NCI-H526 treated with DMSO at 0.1 percent for 48 hours (cell line): ENCODE measurements at regions not wholly inside any gene's neighbourhood (a gene's known extent, or its start where the extent isn't known, plus 50 kb on each side); places are given as distances from the start of the nearest gene placed in this dataset.

Experiments
- DNase-seq: peaks from one replicate; lab custom pipeline; 2025; lab: John Stamatoyannopoulos, UW

DNA sequence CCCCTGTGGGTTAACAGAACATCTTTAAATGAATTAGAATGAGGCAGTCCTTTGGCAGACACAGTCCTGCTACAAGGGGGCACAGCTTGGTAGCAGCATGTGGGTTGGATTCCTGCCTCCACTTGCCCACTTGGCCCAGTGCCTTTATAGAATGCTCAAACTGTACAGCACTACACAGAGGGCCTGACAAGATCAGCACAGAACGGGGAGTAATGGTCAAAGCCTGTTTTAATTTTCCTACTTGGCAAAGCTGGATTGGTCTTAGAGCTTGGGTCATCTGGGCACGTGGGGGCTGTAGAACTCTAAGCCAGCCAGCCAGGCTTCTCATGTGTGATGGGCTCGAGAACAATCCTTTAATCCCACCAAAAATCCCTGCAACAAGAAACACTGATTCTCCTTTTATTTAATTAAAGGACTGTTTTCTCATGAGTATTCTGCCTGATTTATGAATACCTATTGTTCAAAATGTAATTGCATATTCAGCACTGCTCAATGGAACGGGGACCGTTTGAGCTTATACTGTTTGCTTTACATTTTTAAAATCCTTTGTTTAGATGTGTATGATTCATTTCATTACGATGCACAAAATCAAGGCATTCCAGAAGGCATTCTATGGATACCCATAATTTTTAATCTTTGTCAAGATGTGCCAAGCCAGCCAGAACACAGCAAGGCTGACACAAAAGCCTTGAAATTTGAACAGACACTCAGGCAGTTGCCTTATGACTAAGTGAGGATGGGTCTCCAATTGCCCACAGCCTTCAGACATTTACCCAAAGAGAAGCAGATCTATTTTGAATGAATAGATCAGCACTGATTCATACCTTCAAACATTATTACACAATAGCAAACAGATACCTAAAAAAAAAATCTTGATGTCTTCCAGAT is 249.3 kb upstream of the TGFBR2 start:
- DNase-seq, result no peak

DNA sequence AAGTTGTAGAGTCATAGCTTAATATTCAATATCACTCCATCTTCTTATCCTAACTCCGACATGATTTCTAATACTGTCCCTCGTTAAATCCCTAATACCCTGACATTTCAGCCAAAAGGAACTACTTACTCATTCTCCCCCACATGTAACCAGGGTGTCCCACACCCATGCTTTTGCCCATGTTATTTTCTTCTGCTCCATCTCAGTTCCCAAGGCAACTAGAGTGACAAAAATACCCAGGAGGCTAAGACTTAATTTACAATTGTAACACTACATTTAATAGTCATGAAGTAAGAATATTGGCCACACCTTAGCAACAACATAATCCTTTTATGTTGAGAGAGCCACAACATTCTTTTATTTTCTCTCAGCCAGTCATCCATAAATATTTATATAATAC is 248.5 kb upstream of the TGFBR2 start:
- DNase-seq, result no peak

DNA sequence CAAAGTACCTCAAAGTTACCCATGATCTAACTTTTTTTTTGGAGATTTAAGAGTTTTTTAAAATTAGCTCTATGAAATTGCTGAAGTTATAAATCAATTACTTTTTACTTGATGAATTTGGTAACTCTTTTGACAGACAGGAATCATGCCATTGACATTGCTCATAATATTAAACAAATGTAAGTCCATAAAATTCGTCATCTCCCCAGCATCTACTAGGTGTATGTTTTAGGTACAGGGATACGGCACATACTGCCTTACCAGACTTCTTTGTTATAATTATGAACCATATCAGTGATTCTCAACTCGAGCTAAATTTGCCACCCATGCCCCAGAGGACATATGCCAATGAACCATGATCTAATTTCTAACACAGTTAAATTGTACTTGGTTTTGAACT is 247.5 kb upstream of the TGFBR2 start:
- DNase-seq, result no peak

DNA sequence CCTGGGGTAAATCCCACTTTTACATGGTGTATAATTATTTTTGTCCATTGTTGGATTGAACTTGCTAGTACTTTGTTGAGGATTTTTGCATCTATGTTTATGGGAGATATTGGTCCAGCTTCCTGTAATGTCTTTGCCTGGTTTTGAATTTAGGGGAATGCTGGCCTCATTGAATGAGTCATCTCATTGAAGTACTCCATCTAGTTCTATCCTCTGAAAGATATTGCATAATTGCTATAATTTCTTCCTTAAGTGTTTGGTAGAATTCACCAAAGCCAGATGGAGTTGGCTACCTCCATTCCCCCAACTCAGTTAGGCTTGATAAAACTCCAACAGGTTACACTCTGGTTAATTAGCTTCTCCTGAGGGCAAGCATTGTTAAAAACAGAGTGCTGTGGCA is 237.4 kb upstream of the TGFBR2 start:
- DNase-seq, result no peak

DNA sequence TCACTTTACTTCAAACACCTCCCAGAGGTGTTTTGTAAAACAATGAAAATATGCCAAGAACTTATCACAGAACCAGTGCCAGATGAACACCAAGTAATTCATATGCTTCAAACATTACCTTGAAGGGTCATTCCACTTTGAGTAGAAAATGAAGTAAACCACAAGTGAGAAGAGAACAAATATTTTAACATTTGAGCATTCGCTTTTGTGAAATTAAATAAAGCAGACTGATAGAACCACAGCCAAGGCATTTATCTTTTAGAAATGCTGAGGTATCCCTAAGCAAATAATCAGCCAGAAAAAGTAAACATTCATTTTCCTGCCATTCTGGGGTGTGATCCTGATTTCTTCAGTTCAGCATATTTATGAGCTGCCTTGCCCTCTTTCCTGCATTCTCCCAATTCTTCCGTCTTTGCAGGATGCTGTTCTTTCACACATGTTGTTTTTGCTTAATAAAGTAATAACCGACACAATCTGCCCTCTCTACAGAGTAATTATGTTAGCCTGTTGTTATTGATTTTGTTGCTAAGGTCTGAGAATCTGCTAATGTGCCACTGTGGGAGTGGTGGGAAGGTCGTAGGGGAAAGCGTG is 235.6 kb upstream of the TGFBR2 start:
- DNase-seq, result no peak

DNA sequence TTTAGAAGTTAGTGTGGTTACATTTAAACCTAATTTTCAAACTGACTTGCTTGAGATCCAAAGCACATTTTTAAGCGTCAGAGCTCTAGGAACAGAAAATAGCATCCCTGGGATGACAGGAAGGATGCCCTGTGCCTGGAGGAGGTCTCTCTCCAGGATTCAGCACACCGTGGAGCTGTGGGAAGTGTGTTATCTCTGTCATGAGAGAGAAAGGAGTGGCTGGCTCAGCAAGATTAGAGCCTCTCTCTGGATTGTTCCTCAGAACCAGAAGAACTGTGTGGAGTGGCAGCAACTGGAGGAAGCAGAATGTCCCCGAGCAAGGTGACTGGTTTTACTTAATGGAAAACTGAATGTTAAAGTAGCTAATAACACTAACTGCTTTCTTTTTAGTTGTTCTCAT is 233.6 kb upstream of the TGFBR2 start:
- DNase-seq, result no peak

DNA sequence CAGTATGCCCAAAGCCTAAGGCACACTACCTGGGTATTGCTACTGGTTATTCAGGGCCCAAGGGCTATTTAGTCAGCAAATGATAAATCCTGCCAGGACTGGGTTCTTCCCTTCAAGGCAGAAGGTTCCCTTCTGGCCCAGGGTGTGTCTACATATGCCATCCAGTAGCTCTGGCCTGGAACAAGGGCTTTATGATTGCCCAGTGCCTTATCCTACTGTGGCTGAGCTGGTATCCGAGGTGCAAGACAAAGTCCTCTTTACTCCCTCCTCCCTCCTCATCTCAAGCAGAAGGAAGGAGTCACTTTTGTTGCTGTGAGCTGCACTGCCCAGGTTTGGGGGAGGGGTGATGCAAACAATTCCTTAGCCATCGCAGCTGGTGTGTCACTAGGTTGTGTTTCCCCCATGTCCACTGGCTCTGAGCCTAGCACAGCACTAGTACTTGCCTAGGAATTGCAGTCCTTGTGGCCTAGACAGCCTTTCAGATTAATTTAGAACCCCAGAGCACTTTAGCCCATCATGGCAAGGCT is 221.8 kb upstream of the TGFBR2 start:
- no peak for DNase-seq

DNA sequence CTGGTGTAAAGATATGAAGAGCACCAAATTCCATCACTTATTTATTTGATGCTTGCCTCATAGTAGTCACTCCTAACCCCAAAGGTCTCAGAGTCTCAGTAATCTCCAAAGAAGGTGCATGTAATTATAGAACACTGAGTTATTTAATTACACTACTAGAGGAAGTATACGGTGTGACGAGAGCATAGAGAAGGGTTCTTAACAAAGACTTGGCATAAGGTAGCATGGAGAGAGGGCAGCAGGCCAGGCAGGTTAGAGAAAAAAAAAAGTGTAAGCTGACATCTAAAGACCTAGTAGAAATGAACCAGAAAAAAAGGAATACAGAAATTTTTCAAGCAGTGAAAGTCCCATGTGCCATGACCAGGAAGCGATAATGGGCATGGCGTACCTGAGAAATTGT is 213.3 kb upstream of the TGFBR2 start:
- no peak for DNase-seq

DNA sequence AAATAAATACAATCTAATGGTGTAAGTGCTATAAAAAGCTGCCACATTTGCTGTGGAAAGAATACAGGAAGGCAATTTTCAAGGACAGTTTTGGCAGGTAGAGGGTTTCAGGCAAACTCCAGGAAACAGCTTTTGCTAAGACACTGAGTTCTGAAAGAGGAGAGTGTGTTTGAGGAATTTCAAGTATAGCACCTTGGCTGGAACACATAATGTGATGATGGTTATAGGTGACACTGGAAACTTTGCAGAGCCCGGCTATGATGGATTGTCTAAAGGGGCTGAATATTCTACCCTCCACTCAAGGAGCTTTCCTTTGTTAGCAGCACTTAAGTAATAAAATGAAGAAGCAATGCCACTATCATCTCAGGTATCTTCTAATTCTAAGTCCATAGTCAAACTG is 209.4 kb upstream of the TGFBR2 start:
- no peak for DNase-seq

DNA sequence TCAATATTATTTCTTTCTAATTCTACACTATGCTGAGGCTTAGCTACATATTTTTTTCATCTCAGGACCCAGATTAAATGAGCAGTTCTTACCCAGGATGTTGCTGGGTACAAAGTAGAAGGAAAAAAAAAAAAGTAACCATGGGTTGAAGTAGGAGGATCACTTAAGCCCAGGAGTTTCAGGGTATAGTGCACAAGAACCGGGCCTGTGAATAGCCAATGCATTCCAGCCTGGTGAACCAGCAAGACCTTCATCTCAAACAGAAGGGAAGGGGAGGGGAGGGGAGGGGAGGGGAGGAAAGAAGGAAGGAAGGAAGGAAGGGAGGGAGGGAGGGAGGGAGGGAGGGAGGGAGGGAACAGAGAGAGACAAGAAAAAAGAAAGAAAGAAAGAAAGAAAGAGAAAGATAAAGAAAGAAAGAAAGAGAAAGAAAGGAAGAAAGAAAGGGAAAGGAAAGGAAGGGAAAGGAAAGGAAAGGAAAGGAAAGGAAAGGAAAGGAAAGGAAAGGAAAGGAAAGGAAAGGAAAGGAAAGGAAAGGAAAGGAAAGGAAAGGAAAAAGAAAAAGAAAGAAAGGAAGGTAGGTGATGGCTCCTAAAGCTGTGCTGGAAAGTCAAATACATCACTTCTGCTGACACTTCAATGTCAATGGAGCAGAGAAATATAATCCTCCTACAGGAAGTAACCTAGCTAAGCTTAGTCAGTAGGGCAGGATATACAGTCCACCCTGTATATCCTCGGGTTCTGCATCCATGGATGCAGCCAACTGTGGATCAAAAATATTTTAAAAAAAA is 206.8 kb upstream of the TGFBR2 start:
- DNase-seq, result no peak

DNA sequence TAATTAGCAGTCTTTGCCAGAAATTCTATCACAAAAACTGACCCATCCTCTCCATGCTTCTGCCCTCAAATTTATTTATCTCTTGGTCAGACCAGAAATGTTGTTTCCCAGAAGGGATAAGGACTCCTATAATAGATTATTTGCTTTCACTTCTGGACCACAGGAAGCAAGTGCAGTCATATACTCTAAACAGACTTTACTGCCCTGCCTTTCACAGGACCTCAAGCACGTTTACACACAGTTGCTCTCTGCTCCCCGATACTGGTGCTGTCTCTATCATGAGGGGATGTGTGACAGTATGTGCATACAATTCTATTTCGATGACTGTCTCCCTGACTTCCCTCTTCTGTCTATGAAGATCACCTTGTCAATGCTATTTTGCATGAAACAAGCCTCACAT is 205.5 kb upstream of the TGFBR2 start:
- peak; percentile 75 for DNase-seq

DNA sequence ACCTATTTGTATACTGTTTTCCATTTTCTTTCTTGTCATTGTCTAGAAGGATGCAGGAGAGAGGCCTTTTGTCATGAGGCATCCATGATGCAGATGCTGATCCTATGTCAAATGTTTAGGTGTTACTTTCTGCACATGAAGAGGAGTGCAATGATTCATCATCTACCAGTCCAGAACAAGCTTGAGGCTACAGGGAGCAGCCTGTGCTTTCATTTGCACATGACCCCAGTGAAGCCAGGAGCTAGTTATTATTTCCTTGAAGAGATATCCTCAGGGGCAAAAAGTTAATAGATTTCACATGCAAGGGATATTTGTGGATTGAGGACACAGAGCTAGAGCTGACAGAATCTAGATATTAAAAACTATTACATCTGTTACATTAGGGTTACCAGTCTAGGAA is 204.4 kb upstream of the TGFBR2 start:
- peak; percentile 14 for DNase-seq

DNA sequence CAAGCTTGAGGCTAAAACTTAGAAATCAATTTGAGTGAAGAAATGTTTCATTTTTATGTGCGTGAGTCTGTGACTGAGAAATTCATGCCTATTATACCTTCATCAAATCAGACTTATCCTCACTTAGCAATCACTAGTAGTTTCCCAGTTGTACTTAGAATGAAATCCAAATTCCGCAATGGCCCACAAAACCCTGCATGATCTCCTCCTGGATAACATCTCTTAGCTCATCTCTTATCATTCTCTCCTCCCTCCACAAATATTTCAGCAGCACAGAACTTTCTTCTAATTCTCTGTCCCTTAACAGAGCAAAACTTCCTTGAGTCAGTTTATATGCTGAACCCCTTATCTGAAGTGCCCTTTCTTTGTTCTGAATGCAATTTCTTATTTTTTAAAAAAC is 198.8 kb upstream of the TGFBR2 start:
- DNase-seq, result no peak

DNA sequence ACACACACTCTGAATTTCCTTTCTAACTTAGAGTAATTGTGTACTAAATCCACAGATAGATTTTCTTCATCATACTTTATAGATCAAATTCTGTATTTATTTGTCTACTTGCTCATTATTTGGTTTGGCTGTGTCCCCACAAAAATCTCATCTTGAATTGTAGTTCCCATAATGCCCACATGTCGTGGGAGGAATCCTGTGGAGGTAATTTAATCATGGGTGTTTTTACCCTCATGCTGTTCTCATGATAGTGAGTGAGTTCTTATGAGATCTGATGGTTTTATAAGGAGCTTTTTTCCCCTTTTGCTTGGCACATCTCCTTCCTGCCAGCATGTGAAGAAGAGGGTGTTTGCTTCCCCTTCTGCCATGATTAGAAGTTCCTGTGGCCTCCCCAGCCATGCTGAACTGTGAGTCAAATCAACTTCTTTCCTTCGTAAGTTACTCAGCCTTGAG is 198.3 kb upstream of the TGFBR2 start:
- DNase-seq, result no peak

DNA sequence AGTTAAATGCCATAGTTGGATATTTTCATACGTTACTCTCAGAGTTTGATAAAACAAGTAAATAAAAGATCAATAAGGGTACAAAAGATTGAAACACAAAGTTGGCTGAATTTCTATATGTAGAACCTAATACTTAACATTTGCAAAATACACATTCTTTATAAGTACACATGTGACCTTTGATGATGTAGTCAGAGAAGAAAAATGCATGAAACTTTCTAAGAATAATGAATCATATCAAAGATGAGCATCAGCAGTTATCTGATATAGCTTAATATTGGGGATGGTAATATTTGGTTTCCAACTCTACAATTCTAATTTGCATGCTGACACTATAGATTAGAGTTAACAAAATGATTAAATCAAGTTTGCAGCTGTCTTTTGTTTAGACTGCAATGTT is 188.0 kb upstream of the TGFBR2 start:
- DNase-seq, result no peak

DNA sequence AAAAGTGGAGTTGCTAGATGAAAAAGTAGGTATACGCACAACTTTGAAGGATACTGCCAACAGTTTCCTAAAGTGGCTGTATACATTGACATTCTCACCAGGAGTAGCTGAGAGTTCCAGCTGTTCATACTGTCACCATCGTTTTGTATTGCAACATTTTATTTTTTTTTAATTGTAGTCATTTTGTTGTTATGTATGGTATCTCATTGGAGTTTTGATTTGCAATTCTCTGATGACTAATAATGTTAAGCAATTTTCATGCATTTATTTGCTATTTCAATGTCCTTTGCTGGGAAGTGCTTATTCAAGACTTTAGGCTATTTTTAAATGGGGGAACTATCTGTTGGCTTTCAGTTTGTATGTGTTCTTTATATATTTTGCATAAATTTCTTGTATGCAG is 185.1 kb upstream of the TGFBR2 start:
- DNase-seq, result no peak

DNA sequence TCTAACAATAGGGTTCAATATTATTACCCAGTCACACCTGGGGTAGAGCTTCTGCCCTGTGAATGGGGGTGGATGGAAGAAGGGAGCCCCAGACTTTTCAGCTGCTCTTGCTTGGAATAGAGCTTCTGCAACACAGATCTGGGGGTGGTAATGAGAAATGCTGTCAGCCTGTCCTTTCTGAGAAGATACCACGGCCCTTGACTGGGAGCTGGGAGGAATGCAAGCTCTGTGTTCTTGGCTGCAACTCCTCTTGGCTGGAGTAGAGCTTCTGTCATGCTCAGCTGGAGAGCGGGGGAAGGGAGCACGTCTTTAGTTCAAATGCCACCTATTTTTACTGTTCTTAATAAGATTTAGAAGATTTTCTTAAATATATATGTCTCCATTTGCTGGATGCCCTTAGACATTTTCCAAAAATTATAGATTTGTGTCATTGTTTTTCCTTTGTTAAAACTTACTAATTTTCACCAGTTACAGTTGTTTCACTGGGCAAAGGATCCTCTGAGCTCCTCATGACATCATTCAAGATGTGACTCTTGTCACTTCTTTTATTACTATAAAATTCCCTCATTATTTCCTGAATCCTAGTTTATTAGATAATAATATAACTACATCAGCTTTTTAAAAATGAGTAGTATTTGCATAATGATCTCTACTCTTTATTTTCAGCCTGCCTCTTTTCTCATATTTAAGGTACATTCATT is 180.0 kb upstream of the TGFBR2 start:
- DNase-seq, result no peak

DNA sequence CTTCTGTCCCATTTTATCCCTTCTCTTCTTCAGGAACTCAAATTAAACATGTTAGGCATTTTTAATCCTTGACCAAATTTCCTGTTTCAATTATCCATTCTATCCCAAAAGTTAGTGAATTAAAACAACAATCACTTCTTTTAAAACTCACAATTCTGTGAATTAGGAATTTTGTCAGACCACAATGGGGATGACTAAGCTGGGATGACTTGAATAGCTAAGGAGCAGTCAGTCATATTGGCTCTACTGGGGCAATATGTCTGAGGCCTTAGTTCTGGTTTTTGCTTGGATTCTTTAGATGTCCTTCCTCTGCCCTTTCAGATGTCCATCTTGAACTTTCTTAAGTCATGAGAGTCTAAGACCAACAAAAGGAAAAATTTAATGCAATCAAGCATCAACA is 178.2 kb upstream of the TGFBR2 start:
- DNase-seq, result no peak

DNA sequence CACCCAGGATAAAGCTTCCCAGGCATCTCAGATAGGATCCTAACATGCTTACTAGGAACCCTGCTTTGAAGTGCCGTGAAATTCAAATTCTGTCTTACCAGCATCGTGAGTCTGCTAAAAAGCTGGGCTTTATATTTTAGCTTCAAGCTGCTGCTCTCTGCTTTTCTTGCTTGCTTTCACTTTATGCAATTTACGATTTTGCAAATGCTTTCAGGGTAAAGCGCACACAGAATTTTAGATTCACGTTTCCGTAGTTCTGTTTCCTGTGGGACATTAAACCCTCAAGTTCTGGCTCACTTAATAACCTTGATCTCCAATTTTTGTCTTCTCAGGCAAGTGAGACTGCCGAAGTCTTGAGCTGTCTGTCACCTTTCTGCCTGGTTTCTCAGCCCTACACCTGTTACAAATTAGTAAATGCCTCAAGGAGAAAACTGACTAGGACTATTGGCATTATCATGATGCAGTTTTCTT is 170.5 kb upstream of the TGFBR2 start:
- no peak for DNase-seq

DNA sequence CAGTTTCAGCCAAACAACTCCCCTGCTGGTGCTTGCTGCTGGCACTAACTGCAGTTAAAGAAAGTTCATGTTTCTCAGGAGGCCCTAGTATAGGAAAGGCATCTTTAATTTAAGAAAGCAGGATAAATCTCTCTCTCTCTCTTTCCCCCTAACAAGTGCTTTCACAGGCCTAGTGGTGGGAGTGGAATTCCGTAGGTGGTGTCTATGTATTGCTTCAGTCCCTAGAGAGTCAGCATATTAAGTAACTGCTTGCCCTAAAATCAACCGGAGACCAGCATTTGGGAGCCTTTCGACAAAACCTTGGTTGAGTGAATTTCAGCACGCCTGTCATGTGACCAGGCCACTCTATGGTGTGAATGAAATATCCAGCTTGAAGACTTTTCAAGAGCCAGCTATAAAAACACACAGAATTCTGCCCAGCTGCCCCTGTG is 169.2 kb upstream of the TGFBR2 start:
- DNase-seq, result no peak

DNA sequence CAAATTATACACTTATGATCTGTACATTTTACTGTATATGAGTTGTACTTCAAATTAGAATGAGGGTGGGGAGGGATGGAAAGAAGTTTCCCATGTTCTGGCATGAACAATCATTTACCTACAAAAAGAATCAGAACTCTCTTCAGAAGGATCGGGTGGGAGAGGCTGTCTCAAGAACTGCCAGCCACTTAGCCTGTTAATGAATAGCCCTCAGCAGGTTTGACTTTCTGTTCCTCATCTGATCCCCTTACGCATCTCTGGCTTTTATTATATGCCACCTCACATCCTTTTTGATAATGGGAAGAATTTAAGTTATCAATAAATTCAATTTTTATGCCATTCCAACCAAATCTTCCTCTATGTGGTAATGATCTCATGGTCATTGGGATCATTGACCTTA is 168.3 kb upstream of the TGFBR2 start:
- no peak for DNase-seq
